ENCODE measurements at regions not wholly inside any gene's neighbourhood (a gene's known extent, or its start where the extent isn't known, plus 50 kb on each side); places are given as distances from the start of the nearest gene placed in this dataset.

DNA sequence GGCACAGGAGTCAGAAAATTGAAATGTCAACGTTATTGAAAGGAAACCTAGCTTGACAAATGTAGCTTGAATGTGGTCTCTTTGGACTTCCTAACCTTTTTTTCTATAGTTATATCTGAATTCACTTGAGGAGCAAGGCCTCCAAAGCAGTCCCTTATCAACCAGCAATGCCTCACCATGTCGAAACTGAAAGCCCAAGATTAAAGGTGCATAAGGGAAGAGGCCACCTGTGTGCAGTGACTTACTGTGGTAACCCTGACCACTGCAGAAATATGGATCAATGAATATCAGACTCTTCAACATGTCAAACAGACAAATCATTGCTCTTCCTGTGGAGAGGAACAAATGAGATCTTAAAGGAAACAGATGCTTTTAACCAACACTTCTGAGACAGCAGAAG lies 95.0 kb upstream of the GIMD1 start:
- no peak overlapping the region for H3K4me2 ChIP-seq
- no peaks in the 10 kb centered on the region for H3K27me3 ChIP-seq (ENCODE audit: insufficient read depth)
- DNase-seq (ENCODE audit: low spot score) = no peak
- 0 out of 2 replicates have a peak, but pooled peaks cover 4% of the 10 kb centered on the region for H3K9me2 ChIP-seq (ENCODE audit: insufficient read depth)
- H3K27ac Mint-ChIP-seq = no peak overlapping the region
- H3K27ac ChIP-seq (ENCODE audit: low read depth) = no peak overlapping the region
- no peaks in the 10 kb centered on the region for H3K36me3 ChIP-seq (ENCODE audit: insufficient read depth)
- H3K4me3 ChIP-seq = no peak overlapping the region
- no peaks in the 10 kb centered on the region for H4K20me1 ChIP-seq (replicated peaks; ENCODE audit: insufficient read depth)
- no peaks in the 10 kb centered on the region for H3K9me3 Mint-ChIP-seq
- H3K36me3 Mint-ChIP-seq (ENCODE audit: low read depth) = no peaks in the 10 kb centered on the region
- H3F3A ChIP-seq (replicated peaks; ENCODE audit: low read depth) = no peaks in the 10 kb centered on the region
- no peaks in the 10 kb centered on the region for H3K79me2 ChIP-seq (replicated peaks; ENCODE audit: insufficient read depth)
- H3K27me3 Mint-ChIP-seq (ENCODE audit: insufficient read depth, low read depth, poor library complexity) = no peaks in the 10 kb centered on the region
- no peaks in the 10 kb centered on the region for H3K4me1 ChIP-seq (ENCODE audit: insufficient read depth)
- no peak overlapping the region for H3K4me3 Mint-ChIP-seq
- no peak for ATAC-seq
- no peak overlapping the region for H2AFZ ChIP-seq
- TF ChIP-seq ZNF114 (CRISPR knock-in tag; IDR thresholded peaks at IDR 0.05) (no peak), EZH2phosphoT487 (IDR thresholded peaks at IDR 0.05; ENCODE audit: unreplicated experiment) (no peak), CREB1 (CRISPR knock-in tag; IDR thresholded peaks at IDR 0.05; ENCODE audit: low read depth) (no peak), POLR2AphosphoS5 (IDR thresholded peaks at IDR 0.05; ENCODE audit: low read depth) (no peak), STAT1 (IDR thresholded peaks at IDR 0.05; ENCODE audit: unreplicated experiment) (no peak), EZH2 (IDR thresholded peaks at IDR 0.05; ENCODE audit: low read depth, unreplicated experiment) (no peak), ZNF331 (CRISPR knock-in tag; IDR thresholded peaks at IDR 0.05; ENCODE audit: low read depth) (no peak), JUNB (IDR thresholded peaks at IDR 0.05; ENCODE audit: unreplicated experiment) (no peak), NANOG (IDR thresholded peaks at IDR 0.05; ENCODE audit: borderline replicate concordance) (no peak)
- TF ChIP-seq, protein P1, sequence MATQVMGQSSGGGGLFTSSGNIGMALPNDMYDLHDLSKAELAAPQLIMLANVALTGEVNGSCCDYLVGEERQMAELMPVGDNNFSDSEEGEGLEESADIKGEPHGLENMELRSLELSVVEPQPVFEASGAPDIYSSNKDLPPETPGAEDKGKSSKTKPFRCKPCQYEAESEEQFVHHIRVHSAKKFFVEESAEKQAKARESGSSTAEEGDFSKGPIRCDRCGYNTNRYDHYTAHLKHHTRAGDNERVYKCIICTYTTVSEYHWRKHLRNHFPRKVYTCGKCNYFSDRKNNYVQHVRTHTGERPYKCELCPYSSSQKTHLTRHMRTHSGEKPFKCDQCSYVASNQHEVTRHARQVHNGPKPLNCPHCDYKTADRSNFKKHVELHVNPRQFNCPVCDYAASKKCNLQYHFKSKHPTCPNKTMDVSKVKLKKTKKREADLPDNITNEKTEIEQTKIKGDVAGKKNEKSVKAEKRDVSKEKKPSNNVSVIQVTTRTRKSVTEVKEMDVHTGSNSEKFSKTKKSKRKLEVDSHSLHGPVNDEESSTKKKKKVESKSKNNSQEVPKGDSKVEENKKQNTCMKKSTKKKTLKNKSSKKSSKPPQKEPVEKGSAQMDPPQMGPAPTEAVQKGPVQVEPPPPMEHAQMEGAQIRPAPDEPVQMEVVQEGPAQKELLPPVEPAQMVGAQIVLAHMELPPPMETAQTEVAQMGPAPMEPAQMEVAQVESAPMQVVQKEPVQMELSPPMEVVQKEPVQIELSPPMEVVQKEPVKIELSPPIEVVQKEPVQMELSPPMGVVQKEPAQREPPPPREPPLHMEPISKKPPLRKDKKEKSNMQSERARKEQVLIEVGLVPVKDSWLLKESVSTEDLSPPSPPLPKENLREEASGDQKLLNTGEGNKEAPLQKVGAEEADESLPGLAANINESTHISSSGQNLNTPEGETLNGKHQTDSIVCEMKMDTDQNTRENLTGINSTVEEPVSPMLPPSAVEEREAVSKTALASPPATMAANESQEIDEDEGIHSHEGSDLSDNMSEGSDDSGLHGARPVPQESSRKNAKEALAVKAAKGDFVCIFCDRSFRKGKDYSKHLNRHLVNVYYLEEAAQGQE (IDR thresholded peaks at IDR 0.05; ENCODE audit: unreplicated experiment) = no peak
- TF ChIP-seq, protein P2, sequence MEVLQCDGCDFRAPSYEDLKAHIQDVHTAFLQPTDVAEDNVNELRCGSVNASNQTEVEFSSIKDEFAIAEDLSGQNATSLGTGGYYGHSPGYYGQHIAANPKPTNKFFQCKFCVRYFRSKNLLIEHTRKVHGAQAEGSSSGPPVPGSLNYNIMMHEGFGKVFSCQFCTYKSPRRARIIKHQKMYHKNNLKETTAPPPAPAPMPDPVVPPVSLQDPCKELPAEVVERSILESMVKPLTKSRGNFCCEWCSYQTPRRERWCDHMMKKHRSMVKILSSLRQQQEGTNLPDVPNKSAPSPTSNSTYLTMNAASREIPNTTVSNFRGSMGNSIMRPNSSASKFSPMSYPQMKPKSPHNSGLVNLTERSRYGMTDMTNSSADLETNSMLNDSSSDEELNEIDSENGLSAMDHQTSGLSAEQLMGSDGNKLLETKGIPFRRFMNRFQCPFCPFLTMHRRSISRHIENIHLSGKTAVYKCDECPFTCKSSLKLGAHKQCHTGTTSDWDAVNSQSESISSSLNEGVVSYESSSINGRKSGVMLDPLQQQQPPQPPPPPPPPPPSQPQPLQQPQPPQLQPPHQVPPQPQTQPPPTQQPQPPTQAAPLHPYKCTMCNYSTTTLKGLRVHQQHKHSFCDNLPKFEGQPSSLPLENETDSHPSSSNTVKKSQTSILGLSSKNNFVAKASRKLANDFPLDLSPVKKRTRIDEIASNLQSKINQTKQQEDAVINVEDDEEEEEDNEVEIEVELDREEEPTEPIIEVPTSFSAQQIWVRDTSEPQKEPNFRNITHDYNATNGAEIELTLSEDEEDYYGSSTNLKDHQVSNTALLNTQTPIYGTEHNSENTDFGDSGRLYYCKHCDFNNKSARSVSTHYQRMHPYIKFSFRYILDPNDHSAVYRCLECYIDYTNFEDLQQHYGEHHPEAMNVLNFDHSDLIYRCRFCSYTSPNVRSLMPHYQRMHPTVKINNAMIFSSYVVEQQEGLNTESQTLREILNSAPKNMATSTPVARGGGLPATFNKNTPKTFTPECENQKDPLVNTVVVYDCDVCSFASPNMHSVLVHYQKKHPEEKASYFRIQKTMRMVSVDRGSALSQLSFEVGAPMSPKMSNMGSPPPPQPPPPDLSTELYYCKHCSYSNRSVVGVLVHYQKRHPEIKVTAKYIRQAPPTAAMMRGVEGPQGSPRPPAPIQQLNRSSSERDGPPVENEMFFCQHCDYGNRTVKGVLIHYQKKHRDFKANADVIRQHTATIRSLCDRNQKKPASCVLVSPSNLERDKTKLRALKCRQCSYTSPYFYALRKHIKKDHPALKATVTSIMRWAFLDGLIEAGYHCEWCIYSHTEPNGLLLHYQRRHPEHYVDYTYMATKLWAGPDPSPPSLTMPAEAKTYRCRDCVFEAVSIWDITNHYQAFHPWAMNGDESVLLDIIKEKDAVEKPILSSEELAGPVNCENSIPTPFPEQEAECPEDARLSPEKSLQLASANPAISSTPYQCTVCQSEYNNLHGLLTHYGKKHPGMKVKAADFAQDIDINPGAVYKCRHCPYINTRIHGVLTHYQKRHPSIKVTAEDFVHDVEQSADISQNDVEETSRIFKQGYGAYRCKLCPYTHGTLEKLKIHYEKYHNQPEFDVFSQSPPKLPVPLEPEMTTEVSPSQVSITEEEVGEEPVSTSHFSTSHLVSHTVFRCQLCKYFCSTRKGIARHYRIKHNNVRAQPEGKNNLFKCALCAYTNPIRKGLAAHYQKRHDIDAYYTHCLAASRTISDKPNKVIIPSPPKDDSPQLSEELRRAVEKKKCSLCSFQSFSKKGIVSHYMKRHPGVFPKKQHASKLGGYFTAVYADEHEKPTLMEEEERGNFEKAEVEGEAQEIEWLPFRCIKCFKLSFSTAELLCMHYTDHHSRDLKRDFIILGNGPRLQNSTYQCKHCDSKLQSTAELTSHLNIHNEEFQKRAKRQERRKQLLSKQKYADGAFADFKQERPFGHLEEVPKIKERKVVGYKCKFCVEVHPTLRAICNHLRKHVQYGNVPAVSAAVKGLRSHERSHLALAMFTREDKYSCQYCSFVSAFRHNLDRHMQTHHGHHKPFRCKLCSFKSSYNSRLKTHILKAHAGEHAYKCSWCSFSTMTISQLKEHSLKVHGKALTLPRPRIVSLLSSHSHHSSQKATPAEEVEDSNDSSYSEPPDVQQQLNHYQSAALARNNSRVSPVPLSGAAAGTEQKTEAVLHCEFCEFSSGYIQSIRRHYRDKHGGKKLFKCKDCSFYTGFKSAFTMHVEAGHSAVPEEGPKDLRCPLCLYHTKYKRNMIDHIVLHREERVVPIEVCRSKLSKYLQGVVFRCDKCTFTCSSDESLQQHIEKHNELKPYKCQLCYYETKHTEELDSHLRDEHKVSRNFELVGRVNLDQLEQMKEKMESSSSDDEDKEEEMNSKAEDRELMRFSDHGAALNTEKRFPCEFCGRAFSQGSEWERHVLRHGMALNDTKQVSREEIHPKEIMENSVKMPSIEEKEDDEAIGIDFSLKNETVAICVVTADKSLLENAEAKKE (CRISPR knock-in tag; IDR thresholded peaks at IDR 0.05) = no peak
- TF ChIP-seq, protein P3, sequence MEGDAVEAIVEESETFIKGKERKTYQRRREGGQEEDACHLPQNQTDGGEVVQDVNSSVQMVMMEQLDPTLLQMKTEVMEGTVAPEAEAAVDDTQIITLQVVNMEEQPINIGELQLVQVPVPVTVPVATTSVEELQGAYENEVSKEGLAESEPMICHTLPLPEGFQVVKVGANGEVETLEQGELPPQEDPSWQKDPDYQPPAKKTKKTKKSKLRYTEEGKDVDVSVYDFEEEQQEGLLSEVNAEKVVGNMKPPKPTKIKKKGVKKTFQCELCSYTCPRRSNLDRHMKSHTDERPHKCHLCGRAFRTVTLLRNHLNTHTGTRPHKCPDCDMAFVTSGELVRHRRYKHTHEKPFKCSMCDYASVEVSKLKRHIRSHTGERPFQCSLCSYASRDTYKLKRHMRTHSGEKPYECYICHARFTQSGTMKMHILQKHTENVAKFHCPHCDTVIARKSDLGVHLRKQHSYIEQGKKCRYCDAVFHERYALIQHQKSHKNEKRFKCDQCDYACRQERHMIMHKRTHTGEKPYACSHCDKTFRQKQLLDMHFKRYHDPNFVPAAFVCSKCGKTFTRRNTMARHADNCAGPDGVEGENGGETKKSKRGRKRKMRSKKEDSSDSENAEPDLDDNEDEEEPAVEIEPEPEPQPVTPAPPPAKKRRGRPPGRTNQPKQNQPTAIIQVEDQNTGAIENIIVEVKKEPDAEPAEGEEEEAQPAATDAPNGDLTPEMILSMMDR (conservative IDR thresholded peaks at IDR 0.05; ENCODE audit: low read depth in 2 of 2) = no peak
- TF ChIP-seq, protein P4, sequence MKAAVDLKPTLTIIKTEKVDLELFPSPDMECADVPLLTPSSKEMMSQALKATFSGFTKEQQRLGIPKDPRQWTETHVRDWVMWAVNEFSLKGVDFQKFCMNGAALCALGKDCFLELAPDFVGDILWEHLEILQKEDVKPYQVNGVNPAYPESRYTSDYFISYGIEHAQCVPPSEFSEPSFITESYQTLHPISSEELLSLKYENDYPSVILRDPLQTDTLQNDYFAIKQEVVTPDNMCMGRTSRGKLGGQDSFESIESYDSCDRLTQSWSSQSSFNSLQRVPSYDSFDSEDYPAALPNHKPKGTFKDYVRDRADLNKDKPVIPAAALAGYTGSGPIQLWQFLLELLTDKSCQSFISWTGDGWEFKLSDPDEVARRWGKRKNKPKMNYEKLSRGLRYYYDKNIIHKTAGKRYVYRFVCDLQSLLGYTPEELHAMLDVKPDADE (IDR thresholded peaks at IDR 0.05) = no peak
- H3K4me1 Mint-ChIP-seq = no peaks in the 10 kb centered on the region

Measured in GM23338 (cell line).